ENCODE measurements at regions not wholly inside any gene's neighbourhood (a gene's known extent, or its start where the extent isn't known, plus 50 kb on each side); places are given as distances from the start of the nearest gene placed in this dataset.

DNA sequence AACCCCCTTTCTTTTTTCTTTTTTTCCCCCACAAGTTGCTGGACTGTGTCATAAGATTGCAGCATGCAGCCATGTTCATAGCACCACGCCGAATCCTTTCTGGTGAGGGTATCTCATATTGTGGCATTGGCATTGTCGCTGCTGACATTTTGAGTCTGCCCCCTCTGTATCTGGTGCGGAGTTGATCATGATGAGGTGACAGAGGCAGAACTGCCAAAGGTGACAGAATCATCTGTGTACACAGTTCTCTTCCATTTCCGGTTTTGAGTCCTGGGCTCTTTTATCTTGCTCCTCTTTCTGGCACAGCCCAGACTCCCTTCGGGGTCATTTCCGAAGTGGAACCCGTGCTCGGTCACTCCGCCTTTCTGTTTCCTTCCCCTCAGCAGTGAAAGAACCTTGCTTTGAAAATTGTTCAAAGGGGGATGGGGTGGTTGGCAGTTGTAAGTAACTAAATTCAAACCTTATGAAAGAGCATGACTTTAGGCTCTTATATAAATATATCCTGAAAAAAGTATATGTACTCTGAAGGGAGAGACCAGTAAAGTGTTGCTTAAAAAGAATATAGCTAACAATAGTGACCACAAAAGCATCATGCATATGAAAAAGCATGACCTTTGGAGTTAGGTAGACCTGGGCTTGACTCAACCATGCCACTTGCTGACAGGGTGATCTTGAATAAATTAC is 55.0 kb upstream of the BMP2K start:
- Histone ChIP-seq H3K4me2 (no peak overlapping the region), H3K27ac (no peak overlapping the region), H3K4me3 (no peak overlapping the region), H3K4me1 (no peaks in the 10 kb centered on the region), H3K9me3 (no peaks in the 10 kb centered on the region)
- no peak for TF ChIP-seq NR3C1 (IDR thresholded peaks at IDR 0.05)
- no peak for TF ChIP-seq SMC3 (IDR thresholded peaks at IDR 0.05)
- 78% methylated on average over 10 of the region's 10 CpGs for WGBS (ENCODE audit: missing lambda C conversion rate)
- CTCF ChIA-PET, result interaction anchor here (0.6 kb wide), 1 partner anchor 887 kb away, joined by 5 read pairs; no protein-coding TSS in a partner anchor
- FAIRE-seq (no peak), ATAC-seq (no peak), DNase-seq (ENCODE audit: low read depth in 1 of 2, low spot score in 1 of 2) (no peak)
- POLR2A ChIA-PET, result no interaction called here

DNA sequence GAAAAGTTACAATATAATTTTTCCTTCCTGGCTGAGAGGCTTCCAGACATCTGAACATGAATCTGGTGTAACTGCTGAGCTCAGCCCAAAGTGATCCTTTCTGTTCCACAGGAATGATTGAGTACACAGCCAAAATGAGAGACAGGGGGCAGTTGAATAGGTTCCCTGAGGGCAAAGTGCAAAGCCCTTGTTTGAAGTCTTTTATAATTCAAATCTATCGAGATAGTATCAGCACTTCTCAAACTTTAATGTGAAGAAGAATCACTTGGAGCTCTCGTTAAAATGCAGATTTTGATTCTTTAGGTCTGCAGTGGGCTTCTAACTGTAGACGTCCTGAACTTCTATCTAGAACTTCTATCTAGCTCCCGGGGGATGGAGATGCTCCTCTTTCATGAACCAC is 54.4 kb upstream of the BMP2K start:
- no peaks in the 10 kb centered on the region for H3K9me3 ChIP-seq
- TF ChIP-seq HOXB5 (CRISPR knock-in tag; IDR thresholded peaks at IDR 0.05) (no peak), POLR2AphosphoS2 (conservative IDR thresholded peaks at IDR 0.05; ENCODE audit: low read length) (no peak), JUNB (IDR thresholded peaks at IDR 0.05) (no peak)
- WGBS (ENCODE audit: missing lambda C conversion rate), result 66% methylated on average over 4 of the region's 4 CpGs
- POLR2A ChIA-PET, result no interaction called here
- FAIRE-seq, result no peak
- no peak for DNase-seq (ENCODE audit: low read depth in 1 of 2, low spot score in 1 of 2)
- H3K4me3 ChIP-seq, result no peak overlapping the region
- H3K4me1 ChIP-seq, result no peaks in the 10 kb centered on the region
- no peak for ATAC-seq
- CTCF ChIA-PET, result interaction anchor here (0.6 kb wide), 1 partner anchor 887 kb away, joined by 5 read pairs; no protein-coding TSS in a partner anchor
- H3K4me2 ChIP-seq, result no peak overlapping the region
- no peak overlapping the region for H3K27ac ChIP-seq

GRCh38 chr4:78722320-78722719 is 53.8 kb upstream of the BMP2K start:
- FAIRE-seq (no peak), ATAC-seq (no peak), DNase-seq (ENCODE audit: low read depth in 1 of 2, low spot score in 1 of 2) (no peak)
- no peaks in the 10 kb centered on the region for H3K4me1 ChIP-seq
- H3K4me3 ChIP-seq, result no peak overlapping the region
- no peaks in the 10 kb centered on the region for H3K9me3 ChIP-seq
- TF ChIP-seq CBX2 (IDR thresholded peaks at IDR 0.05; ENCODE audit: borderline replicate concordance, low read depth) (no peak), MAFK (IDR thresholded peaks at IDR 0.05; ENCODE audit: partially characterized antibody) (no peak), NFE2L2 (conservative IDR thresholded peaks at IDR 0.05; ENCODE audit: low read length) (no peak), POLR2AphosphoS2 (conservative IDR thresholded peaks at IDR 0.05; ENCODE audit: low read length) (no peak), RAD21 (conservative IDR thresholded peaks at IDR 0.05 in 1 of 2, IDR thresholded peaks at IDR 0.05 in 1 of 2) (no peak), E2F6 (IDR thresholded peaks at IDR 0.05; ENCODE audit: borderline replicate concordance, low read depth) (no peak), SREBF2 (IDR thresholded peaks at IDR 0.05) (no peak), MAZ (IDR thresholded peaks at IDR 0.05; ENCODE audit: borderline replicate concordance, low read depth, low read length) (no peak), HOXB13 (CRISPR knock-in tag; IDR thresholded peaks at IDR 0.05; ENCODE audit: low read depth) (no peak), KDM5A (IDR thresholded peaks at IDR 0.05) (no peak), NPAS2 (CRISPR knock-in tag; IDR thresholded peaks at IDR 0.05; ENCODE audit: borderline replicate concordance) (no peak), USF2 (IDR thresholded peaks at IDR 0.05) (no peak), CEBPB (IDR thresholded peaks at IDR 0.05) (no peak), SMC3 (IDR thresholded peaks at IDR 0.05) (no peak), HOXA7 (CRISPR knock-in tag; IDR thresholded peaks at IDR 0.05) (no peak)
- TF ChIP-seq, protein P1, sequence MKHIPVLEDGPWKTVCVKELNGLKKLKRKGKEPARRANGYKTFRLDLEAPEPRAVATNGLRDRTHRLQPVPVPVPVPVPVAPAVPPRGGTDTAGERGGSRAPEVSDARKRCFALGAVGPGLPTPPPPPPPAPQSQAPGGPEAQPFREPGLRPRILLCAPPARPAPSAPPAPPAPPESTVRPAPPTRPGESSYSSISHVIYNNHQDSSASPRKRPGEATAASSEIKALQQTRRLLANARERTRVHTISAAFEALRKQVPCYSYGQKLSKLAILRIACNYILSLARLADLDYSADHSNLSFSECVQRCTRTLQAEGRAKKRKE (CRISPR knock-in tag; IDR thresholded peaks at IDR 0.05; ENCODE audit: low read depth), result no peak
- TF ChIP-seq, protein P2, sequence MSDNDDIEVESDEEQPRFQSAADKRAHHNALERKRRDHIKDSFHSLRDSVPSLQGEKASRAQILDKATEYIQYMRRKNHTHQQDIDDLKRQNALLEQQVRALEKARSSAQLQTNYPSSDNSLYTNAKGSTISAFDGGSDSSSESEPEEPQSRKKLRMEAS (IDR thresholded peaks at IDR 0.05), result no peak
- H3K27ac ChIP-seq, result no peak overlapping the region
- 74% methylated on average over 5 of the region's 5 CpGs for WGBS (ENCODE audit: missing lambda C conversion rate)
- no peak overlapping the region for H3K4me2 ChIP-seq
- CTCF ChIA-PET, result no interaction called here
- POLR2A ChIA-PET, result no interaction called here
